ENCODE measurements at regions not wholly inside any gene's neighbourhood (a gene's known extent, or its start where the extent isn't known, plus 50 kb on each side); places are given as distances from the start of the nearest gene placed in this dataset.

DNA sequence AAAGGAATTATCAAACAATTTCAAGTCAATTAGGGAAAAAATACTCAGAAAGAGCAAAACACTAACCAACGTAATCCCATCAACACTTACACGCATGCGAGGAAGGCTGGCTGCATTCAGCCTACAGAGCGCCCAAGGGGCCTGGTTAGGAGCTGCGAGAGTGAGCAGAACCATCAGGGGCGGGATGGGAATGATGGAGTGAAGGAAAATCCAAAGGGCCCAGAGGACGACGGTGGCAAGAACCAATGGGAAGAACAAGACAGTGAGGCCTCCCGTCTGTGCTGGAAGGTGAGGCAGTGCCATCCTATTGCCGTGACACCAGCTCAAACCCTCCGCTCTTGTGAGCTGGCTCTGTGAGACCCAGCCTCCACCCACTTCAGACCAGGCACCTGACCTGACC, 253.0 kb downstream of the IRS2 start:
- TF ChIP-seq ZNF263 (CRISPR knock-in tag; IDR thresholded peaks at IDR 0.05; ENCODE audit: low read depth) (no peak), GRHL2 (CRISPR knock-in tag; IDR thresholded peaks at IDR 0.05; ENCODE audit: insufficient replicate concordance, severe bottlenecking) (no peak), NR3C1 (CRISPR knock-in tag; conservative IDR thresholded peaks at IDR 0.05; ENCODE audit: low read depth) (no peak)
- TF ChIP-seq, protein P1, sequence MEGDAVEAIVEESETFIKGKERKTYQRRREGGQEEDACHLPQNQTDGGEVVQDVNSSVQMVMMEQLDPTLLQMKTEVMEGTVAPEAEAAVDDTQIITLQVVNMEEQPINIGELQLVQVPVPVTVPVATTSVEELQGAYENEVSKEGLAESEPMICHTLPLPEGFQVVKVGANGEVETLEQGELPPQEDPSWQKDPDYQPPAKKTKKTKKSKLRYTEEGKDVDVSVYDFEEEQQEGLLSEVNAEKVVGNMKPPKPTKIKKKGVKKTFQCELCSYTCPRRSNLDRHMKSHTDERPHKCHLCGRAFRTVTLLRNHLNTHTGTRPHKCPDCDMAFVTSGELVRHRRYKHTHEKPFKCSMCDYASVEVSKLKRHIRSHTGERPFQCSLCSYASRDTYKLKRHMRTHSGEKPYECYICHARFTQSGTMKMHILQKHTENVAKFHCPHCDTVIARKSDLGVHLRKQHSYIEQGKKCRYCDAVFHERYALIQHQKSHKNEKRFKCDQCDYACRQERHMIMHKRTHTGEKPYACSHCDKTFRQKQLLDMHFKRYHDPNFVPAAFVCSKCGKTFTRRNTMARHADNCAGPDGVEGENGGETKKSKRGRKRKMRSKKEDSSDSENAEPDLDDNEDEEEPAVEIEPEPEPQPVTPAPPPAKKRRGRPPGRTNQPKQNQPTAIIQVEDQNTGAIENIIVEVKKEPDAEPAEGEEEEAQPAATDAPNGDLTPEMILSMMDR (IDR thresholded peaks at IDR 0.05): no peak
